HepG2 (cell line): ENCODE measurements at regions not wholly inside any gene's neighbourhood (a gene's known extent, or its start where the extent isn't known, plus 50 kb on each side); places are given as distances from the start of the nearest gene placed in this dataset.

Source experiments
- ATAC-seq: fragments of 200-7000 bp; cut with Tn5 transposase; 3 replicates; pipeline ENCODE4 v1.9.1; 2020; ENCODE audit warnings: mild to moderate bottlenecking, moderate library complexity
- BruUV-seq: library from RNA; stranded (reverse); fragments of 400-500 nt; replicated peaks from 2 replicates; lab custom pipeline; 2021; lab: Mats Ljungman, UMichigan
- CTCF ChIA-PET: fragments of 300-600 bp; formaldehyde crosslinking; extraction: SDS; loops from one replicate; lab custom pipeline; 2021; ENCODE audit warnings: low total read pairs, inconsistent platforms, low intra/inter-chr PET ratio; lab: Yijun Ruan, JAX
- POLR2A ChIA-PET: fragments of 350-600 bp; sonication (Branson Sonifier 250); formaldehyde crosslinking; loops from one replicate; lab custom pipeline; 2020; ENCODE audit warnings: antibody characterized with exemption, inconsistent platforms; lab: Yijun Ruan, JAX
- DNase-seq: peaks from one replicate; pipeline ENCODE4 v3.0.0-alpha.2; 2015; ENCODE audit warnings: low spot score
- FAIRE-seq: peaks from 3 replicates; lab custom pipeline; 2011; peaks lifted over from hg19 to GRCh38; lab: Jason Lieb, UNC
- H2AFZ ChIP-seq: one replicate; pipeline ENCODE4 v1.6.1; 2011; ENCODE audit warnings: low read length, inconsistent platforms
- H3K27ac ChIP-seq: fragments of 300-600 bp; 3 replicates; pipeline ENCODE4 v1.8.0; 2011; ENCODE audit warnings: mixed run types, mild to moderate bottlenecking, mixed read lengths, low read length, inconsistent platforms; ENCODE audit not compliant: insufficient read depth; ENCODE audit errors: extremely low read length
- H3K27me3 ChIP-seq, 2 experiments: fragments of 200-600 bp in 1 of 2; 2 replicates in 1 of 2; 3 replicates in 1 of 2; pipeline versions ENCODE4 v1.6.0 to v1.8.0; 2011; ENCODE audit warnings: low read length in 2 of 2, mild to moderate bottlenecking in 2 of 2, moderate library complexity in 2 of 2, inconsistent platforms in 1 of 2; ENCODE audit not compliant: insufficient read depth in 2 of 2, control insufficient read depth in 1 of 2
- H3K36me3 ChIP-seq, 2 experiments: fragments of 200-600 bp in 1 of 2; replicated peaks in 1 of 2; 2 replicates in 1 of 2; 3 replicates in 1 of 2; pipeline versions ENCODE4 v1.5.1 to v1.8.0; 2011; ENCODE audit warnings: low read length in 2 of 2, inconsistent platforms in 1 of 2; ENCODE audit not compliant: insufficient read depth in 2 of 2, control insufficient read depth in 1 of 2
- H3K4me1 ChIP-seq: 2 replicates; pipeline ENCODE4 v1.5.1; 2012; ENCODE audit warnings: low read length, inconsistent platforms; ENCODE audit not compliant: insufficient read depth
- H3K4me2 ChIP-seq: 2 replicates; pipeline ENCODE4 v1.6.0; 2011; ENCODE audit warnings: low read depth, low read length, inconsistent platforms
- H3K4me3 ChIP-seq, 3 experiments: fragments of 200-600 bp in 1 of 3; sonication (generic), shearing (Covaris generic) in 1 of 3; replicated peaks in 1 of 3; 2 replicates each; pipeline ENCODE4 v1.5.1; 2011 to 2016; ENCODE audit warnings: low read length in 3 of 3, inconsistent platforms in 2 of 3, low read depth in 2 of 3, mild to moderate bottlenecking in 2 of 3, control low read depth in 1 of 3, mixed read lengths in 1 of 3; ENCODE audit not compliant: insufficient read depth in 1 of 3
- H3K79me2 ChIP-seq: one replicate; pipeline ENCODE4 v1.6.1; 2011; ENCODE audit warnings: low read length, inconsistent platforms; ENCODE audit not compliant: insufficient read depth
- H3K9ac ChIP-seq: 2 replicates; pipeline ENCODE4 v1.6.0; 2011; ENCODE audit warnings: mild to moderate bottlenecking, low read depth, low read length, inconsistent platforms; ENCODE audit not compliant: insufficient read depth
- H3K9me3 ChIP-seq: 2 replicates; pipeline ENCODE4 v1.5.1; 2012; ENCODE audit warnings: mild to moderate bottlenecking, low read length
- H4K20me1 ChIP-seq: 2 replicates; pipeline ENCODE4 v1.6.0; 2011; ENCODE audit warnings: inconsistent platforms, mild to moderate bottlenecking, low read length, moderate library complexity; ENCODE audit not compliant: insufficient read depth
- BCL6 ChIP-seq: IDR thresholded peaks from 2 replicates; pipeline ENCODE4 v1.6.1; 2016; ENCODE audit warnings: missing genetic modification reagents, missing compliant biosample characterization
- CEBPG ChIP-seq: IDR thresholded peaks from 2 replicates; pipeline ENCODE4 v1.6.1; 2016
- CERS6 ChIP-seq: sonication (generic); formaldehyde crosslinking; IDR thresholded peaks from 2 replicates; pipeline ENCODE4 v1.5.0; 2020; ENCODE audit warnings: missing genetic modification reagents
- HNRNPLL ChIP-seq: fragments of 200-400 bp; formaldehyde crosslinking; IDR thresholded peaks from 2 replicates; pipeline ENCODE4 v1.6.1; 2017; ENCODE audit warnings: mild to moderate bottlenecking, low read depth, low read length; ENCODE audit not compliant: poor library complexity, severe bottlenecking
- MBD4 ChIP-seq: IDR thresholded peaks from 2 replicates; pipeline ENCODE4 v1.6.1; 2012; ENCODE audit warnings: low read length, inconsistent platforms, borderline replicate concordance
- POLR2G ChIP-seq: fragments of 200-400 bp; formaldehyde crosslinking; IDR thresholded peaks from 2 replicates; pipeline ENCODE4 v1.6.1; 2018; ENCODE audit warnings: mild to moderate bottlenecking, low read depth, low read length, moderate library complexity
- RBM39 ChIP-seq: fragments of 200-400 bp; formaldehyde crosslinking; IDR thresholded peaks from one replicate; pipeline ENCODE4 v1.6.1; 2018; ENCODE audit warnings: antibody characterized with exemption, mild to moderate bottlenecking, low read depth, low read length; ENCODE audit not compliant: poor library complexity, severe bottlenecking
- ZNF460 ChIP-seq: sonication (generic); formaldehyde crosslinking; IDR thresholded peaks from 2 replicates; pipeline ENCODE4 v1.5.1; 2020; ENCODE audit warnings: missing genetic modification reagents, mild to moderate bottlenecking, borderline replicate concordance
- ZNF777 ChIP-seq: sonication (generic); formaldehyde crosslinking; IDR thresholded peaks from 2 replicates; pipeline ENCODE4 v1.4.0; 2020; ENCODE audit warnings: missing genetic modification reagents
- ZNF782 ChIP-seq: sonication (generic); formaldehyde crosslinking; IDR thresholded peaks from 2 replicates; pipeline ENCODE4 v1.4.0; 2020; ENCODE audit warnings: missing genetic modification reagents, mild to moderate bottlenecking, borderline replicate concordance
- WGBS: methylation state at CpG from one replicate; pipeline ENCODE4 v1.1.6; 2017; ENCODE audit warnings: low lambda C conversion rate; 5-methylcytosine and 5-hydroxymethylcytosine counted together
- in situ Hi-C: cut with HindIII; loops from 2 replicates; pipeline ENCODE4 v1.10.0; 2017; ENCODE audit warnings: low pct_unique_long_range_greater_than_20kb; ENCODE audit not compliant: extremely low pct_ligation_motif_present
- intact Hi-C: fragments of 100-400 bp; cut with micrococcal nuclease; formaldehyde crosslinking; loops from one replicate; pipeline ENCODE4 v1.10.0; 2022; ENCODE audit not compliant: unreplicated experiment

- intact Hi-C loops (no loop called here), in situ Hi-C loops (no loop called here)
- Histone ChIP-seq H3K27ac (no peak overlapping the region), H3K4me1 (no peaks in the 10 kb centered on the region), H3K9me3 (no peaks in the 10 kb centered on the region), H4K20me1 (no peaks in the 10 kb centered on the region), H3K4me3 (no peak overlapping the region), H3K27me3 (peaks cover 0 to 16% of the 10 kb centered on the region in 2 experiments; a peak in 3 of 5 replicates), H3K79me2 (no peaks in the 10 kb centered on the region), H2AFZ (no peak overlapping the region), H3K36me3 (no peaks in the 10 kb centered on the region), H3K4me2 (no peak overlapping the region), H3K9ac (no peak overlapping the region)
- ATAC-seq (no peak), FAIRE-seq (no peak), DNase-seq (no peak)
- ChIA-PET POLR2A (no interaction called here), CTCF (no interaction called here)
- TF ChIP-seq CEBPG (no peak), ZNF460 (CRISPR knock-in tag) (no peak), CERS6 (CRISPR knock-in tag) (no peak), POLR2G (no peak), ZNF777 (CRISPR knock-in tag) (no peak)
- BruUV-seq: no TSS peak
- WGBS: 0% methylated on average over 3 of the region's 4 CpGs
Measured at GRCh38 chr10:117938104-117938503, 108.6 kb downstream of the RAB11FIP2 start.

GRCh38 chr10:117942226-117942625, 104.5 kb downstream of the RAB11FIP2 start:
- Histone ChIP-seq H3K4me1 (no peaks in the 10 kb centered on the region), H3K27ac (no peak overlapping the region), H3K79me2 (no peaks in the 10 kb centered on the region), H3K27me3 (peaks cover 0 to 8% of the 10 kb centered on the region in 2 experiments; a peak in 3 of 5 replicates), H2AFZ (no peak overlapping the region), H3K36me3 (no peaks in the 10 kb centered on the region), H3K4me2 (no peak overlapping the region), H3K4me3 (no peak overlapping the region), H4K20me1 (no peaks in the 10 kb centered on the region), H3K9ac (no peak overlapping the region), H3K9me3 (no peaks in the 10 kb centered on the region)
- intact Hi-C loops: no loop called here
- in situ Hi-C loops: no loop called here
- BruUV-seq: no TSS peak
- ChIA-PET CTCF (no interaction called here), POLR2A (no interaction called here)
- 18% methylated on average over 4 of the region's 4 CpGs for whole genome bisulfite sequencing
- FAIRE-seq (no peak), ATAC-seq (no peak), DNase-seq (no peak)
- no peak for TF ChIP-seq BCL6 (CRISPR knock-in tag)
- no peak for TF ChIP-seq ZNF782 (CRISPR knock-in tag)
- no peak for TF ChIP-seq RBM39
- TF ChIP-seq MBD4: no peak
- no peak for TF ChIP-seq HNRNPLL
